NCI-H1048 (cell line): ENCODE measurements at regions not wholly inside any gene's neighbourhood (a gene's known extent, or its start where the extent isn't known, plus 50 kb on each side); places are given as distances from the start of the nearest gene placed in this dataset.
"Not testable (repeated sequence)": the region's sequence is repeated elsewhere in the genome, so short reads cannot be mapped to it uniquely, and the experiment has no call there.

Experiments used
- DNase-seq: peaks from one replicate; lab custom pipeline; 2025; lab: John Stamatoyannopoulos, UW

DNA sequence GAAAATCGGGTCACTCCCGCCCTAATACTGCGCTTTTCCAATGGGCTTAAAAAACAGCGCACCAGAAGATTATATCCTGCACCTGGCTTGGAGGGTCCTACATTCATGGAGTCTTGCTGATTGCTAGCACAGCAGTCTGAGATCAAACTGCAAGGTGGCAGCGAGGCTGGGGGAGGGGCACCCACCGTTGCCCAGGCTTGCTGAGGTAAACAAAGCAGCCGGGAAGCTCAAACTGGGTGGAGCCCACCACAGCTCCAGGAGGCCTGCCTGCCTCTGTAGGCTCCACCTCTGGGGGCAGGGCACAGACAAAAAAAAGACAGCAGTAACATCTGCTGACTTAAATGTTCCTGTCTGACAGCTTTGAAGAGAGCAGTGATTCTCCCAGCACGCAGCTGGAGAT is 150.6 kb upstream of the ANKFN1 start:
- not testable (repeated sequence) for DNase-seq

DNA sequence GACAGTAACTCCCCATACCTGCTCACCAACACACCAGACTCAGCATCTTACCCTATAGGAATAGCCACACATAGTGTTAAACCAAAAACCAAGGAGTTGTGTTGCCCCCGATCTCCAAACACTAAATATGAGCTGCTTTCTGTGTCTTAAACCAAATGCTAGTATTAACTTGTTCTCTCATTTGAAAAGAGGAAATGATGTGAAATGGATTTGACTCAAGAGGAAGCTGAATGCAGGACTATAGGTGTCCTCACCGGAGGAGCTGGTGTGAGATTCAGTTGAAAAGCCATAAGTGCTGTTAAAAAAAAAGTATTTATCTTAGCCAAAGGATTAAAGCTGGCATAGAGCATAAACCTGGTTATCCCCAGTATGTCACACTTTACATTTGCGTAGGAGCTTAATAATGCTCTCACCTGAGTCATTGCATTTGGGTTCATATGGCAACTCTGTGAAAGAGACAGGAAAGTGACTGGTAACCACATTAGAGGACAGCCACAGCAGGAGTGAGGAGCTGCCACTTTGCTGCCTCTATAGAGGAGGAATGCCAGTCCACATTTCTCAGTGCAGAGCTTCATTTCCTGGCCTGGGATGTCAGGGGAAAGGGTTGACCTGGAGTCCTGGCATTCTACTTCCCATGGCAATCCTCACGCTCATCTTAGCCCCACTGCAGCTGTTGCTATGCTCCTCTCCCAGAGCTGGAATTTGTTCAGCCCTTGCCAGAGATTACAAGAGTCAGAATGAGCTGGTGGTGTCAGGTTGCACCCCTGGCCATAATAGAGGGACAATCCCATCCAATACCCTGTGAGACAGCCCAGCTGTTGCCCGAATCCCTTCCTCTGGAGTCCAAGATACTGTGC is 143.3 kb upstream of the ANKFN1 start:
- no peak for DNase-seq

DNA sequence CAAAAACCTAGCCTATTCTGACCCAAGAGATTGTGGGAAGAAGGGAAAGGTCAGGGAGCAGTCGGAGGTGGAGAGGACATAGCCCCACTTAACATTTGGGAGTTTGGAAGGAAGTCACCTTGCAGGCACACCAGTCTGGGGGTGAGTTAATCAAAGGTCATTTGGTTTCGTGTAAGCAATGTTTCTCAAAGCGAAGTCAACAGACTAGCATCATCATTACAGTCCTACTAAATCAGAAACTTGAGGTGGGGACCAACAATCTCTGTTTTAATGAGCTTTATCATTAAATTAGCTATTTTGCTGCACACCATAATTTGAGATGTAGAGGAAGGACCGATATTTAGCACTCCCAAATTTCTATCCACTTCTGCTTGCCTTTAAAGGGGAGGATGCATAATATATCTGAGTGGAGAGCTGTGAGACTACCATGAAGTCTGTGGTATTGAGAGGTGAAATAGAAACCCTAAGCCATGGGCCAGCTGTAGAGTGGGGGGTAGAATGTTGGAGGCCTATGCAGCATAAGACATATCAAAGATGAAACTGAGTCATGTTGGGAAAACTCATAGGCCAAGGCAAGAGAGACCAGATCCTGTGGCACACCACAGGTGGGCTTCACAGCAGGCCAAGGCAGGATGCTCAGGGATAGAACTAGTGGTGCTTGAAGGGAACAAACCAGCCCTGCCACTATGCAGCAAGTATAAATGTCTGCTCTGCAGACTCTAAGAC is 141.7 kb upstream of the ANKFN1 start:
- DNase-seq, result no peak

DNA sequence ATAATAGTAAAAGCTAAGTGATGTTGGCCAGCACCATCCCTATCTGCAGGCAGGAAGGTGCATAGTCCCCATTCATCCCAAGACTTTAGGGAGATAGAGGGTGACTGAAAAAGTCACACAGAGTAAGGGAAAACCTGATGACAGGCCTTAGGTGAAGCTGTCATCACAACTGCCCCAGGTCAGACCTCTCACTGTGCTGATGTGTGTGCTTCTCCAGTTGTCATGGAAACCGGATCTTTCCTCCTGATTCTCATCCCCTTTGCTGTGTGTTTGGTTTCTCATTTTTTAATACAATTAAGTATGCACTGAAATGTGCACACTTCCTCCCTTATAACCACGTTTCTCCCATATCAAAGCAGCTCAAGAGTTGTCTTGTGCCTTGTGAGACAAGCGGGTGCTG is 135.1 kb upstream of the ANKFN1 start:
- no peak for DNase-seq

DNA sequence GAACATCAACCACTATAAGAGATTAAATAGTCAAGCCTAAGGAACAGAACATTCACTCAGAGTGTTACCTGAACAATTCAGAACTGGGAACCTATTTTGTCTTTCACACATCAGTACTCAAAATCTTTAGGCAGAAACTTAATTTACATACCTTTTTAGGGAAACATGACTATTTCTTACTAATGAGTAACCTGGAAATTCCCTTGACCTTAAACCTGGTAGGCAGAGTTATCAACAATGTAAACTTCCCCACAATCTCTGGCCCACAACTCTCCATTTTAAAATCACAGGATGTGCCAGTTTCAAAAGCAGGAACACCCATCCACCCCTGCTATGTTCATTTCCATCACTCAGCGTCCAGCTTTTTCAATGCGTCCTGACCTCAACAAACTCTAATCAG is 132.9 kb upstream of the ANKFN1 start:
- no peak for DNase-seq

DNA sequence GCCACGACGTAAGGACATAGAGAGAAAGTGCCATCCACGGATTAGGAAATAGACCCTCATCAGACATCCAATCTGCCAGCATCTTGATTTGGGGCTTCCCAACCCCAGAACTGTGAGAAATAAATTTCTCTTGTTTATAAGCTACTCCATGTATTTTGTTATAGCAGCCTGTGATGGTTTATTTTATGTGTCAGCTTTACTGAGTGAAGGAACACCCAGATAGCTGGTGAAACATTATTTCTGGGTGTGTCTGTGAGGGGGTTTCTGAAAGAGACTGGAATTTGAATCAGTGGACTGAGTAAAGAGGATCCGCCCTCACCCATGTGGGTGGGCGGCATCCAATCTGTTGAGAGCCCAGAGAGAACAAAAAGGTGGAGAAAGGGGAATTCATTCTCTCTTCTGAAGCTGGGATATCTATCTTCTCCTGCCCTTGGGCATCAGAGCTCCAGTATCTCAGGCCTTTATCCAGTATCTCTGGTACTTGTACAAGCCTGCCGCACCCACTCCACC is 131.5 kb upstream of the ANKFN1 start:
- DNase-seq, result no peak

DNA sequence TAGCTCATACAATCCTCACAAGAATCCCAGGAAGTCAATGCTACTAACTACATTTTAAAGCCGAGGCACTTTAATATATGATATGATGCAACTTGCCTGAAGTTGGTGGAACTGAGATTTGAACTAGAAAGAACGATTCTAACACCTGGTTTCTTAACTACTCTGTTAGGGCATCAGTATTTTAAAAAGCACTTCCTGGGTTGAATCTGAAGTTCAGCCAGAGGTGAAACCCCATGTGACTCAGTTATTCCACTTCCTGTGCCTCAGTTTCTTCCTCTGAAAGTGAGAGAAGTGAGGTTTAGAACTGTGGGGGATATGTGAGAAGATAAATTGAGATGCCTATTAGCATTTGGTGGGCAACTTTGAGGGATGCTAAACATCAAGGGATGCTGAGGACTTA is 129.4 kb upstream of the ANKFN1 start:
- DNase-seq, result no peak

DNA sequence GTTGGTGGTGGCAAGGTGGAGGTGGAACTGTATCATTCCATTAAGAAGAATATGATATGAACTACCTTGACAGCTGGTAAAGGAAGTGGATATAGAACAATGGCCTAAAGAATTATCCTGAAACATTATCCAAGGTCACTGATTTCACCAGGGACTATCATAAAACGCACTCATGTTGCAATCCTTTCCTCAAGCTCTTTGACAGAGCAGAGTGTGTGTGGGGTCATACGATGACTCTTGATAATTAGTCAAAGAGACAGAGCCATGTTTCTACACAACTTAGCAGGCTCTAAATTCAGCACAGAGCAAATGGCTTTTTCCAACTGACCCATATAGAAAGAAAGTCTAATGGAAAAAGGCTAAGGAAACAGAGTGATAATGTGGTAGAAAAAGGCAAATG is 126.4 kb upstream of the ANKFN1 start:
- DNase-seq, result no peak

DNA sequence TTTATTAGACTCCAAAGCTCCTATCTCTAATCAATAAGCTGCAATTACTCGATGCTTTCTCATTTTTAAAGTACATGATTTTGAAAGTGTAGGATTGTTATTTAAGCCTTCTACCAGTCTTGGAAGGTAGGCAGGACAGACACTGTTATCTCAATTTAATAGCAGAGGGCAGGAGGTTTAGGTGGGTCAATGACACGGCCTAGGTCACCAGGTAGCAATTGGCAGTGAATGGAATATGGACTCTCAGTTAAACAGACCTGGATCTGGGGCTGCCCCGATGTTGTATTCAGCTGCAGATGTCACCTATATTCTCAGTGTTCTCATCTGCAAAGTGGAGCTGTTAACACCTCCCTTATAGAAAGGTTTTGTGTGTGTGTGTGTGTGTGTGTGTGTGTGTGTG is 124.4 kb upstream of the ANKFN1 start:
- DNase-seq, result no peak

DNA sequence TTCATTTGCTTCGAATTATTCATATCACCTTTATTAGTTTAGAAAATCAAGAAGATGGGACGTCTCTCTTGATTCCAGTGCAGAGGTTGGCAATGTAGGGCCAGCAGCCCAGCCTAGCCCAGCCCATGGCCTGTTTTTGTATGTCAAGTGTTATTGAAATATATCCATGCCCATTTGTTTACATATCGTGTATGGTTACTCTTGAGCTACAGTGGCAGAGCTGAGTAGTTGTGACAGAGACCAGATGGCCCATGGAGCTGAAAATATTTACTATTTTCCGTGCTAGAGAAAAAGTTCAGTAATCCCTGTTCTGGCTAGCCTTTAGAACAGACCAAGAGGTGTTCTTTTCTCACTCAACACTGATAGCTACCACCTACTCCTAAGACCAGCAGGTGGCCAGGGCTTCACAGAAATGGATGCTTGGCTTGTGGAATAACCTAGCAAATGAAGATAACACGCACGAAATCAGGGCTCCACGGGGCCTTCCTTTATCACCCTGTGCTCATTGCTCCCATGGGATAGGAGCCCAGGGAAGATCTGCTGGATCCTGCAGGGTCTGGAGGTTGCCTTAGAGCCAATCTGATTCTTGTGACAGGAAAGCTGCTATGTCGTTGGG is 123.2 kb upstream of the ANKFN1 start:
- no peak for DNase-seq

DNA sequence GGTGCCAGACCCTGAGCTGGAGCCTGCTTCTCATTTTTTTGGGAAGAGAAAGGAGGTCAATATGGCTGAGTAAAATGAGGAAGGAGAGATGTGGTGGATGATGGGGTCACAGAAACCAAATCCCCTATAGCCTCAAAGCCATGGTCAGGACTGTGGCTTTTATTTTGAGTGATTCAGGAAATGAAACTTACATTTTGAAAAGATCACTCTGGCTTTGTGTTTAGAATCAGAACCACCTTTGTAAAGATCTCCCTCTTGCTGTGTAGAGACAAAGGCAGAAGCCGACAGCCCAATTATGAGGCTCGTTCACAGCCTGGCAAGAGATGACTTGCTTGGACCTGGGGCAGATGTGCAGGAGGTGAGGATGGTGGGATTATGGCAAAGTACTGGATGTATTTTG is 121.6 kb upstream of the ANKFN1 start:
- no peak for DNase-seq

DNA sequence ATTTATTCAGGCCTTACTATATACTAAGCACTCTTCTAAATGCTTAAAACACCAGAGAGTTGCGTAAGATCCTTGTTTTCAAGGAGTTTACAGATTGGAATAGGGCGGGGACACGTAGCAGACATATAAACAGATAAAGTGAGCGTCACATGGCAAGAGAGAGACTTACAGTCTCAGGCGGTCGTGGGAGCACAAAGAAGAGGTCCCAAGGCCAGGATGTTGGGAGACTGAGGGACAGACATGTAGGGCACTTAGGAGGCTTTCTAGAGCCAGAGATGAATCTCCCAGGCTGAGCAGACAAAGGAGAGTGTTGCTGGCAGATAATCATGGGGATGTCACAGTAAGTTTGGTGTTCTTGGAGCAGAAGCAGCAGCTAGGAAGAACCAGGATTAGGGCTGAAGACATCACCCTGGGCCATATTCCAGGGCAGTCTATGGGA is 119.1 kb upstream of the ANKFN1 start:
- no peak for DNase-seq

DNA sequence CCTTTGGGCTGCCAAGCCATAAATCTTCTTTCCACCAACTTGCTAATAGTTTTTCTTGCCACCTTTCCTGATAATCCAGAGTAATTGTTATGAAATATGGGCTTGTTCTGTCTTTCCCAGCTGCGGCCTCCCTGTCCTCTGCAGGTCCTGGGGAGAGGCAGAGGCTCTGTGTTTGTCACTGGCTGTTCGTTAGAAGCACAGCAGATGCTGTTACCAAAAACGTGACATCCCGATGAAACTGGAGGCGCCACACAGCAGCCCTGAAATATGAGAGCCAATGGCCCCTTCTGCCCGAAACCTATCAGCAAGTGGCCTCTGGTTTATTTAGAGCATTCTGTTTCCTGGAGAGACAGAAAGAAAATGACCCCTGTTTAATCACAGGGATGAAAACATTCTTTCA is 115.1 kb upstream of the ANKFN1 start:
- DNase-seq, result no peak

DNA sequence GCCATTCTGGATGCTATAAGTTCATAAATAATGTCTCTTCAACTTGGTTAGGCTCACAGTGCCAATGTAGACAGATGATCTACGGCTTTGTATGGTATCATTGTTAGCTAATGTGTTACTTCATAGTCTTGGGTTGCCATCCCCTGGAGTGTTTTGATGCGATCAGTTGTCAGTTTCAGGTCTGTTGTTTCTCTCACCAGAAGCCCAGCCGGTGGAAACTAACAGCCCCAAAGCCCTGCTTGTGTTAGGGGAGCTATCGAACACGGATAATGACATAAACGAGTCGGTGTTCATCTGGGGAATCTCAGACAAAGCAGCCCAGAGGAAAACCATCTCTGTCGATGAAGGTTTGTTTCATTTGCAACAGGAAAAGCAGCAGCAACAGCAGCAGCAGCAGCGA is 107.4 kb upstream of the ANKFN1 start:
- no peak for DNase-seq

DNA sequence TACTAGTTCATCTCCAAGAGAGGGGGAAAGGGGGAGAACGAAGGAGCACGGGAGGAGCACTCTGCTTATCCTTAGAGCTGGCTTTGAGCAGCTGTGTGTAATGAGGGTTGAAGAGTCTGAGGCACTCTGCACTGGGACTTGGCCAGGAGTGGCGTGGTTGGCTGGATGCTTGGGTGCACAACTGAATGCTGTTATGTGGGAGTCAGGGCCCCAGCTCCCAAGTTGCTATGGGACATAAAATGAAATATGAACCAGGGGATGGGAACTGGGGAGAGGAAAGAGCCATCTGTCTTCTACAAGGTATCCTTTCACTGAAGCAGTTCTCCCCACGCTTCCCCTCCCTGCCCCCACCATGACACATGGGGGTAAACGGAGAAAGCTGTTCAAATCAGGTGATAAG is 105.9 kb upstream of the ANKFN1 start:
- no peak for DNase-seq

DNA sequence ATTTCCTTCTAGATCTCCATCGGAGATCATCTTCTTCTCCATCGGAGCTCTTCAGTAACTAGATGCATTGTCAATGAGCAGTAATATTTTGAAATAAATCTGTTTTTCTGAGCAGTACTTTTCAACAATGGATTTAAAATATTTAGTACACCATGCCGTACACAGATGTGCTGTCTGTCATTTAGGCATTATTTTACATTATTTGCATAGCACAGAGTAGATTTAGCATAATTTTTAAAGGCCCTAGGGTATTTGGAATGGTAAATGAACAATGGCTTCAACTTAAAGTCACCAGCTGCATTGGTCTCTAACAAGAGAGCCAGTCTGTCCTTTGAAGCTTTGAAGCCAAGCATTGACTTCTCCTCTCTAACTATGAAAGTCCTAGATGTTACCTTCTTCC is 95.4 kb upstream of the ANKFN1 start:
- DNase-seq, result no peak

DNA sequence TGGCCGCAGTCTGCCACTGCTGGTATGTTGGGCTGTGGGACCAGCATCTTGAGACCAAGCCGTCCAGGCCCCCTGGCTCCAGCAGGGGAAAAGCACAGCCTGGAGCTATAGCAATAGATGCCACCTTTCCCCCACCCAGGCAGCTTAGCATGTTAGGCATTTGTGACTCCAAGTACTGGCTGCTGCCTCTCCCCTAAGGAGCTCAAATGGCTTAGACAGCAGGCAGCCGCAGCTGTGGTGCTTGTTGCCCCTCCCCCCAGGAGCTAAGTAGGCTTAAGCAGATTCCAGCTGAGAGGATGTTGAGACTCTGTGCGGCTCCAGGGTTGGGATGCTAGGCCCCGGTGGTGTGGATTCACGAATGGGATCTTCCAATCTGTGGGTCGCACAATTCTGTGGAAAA is 88.8 kb upstream of the ANKFN1 start:
- no peak for DNase-seq

DNA sequence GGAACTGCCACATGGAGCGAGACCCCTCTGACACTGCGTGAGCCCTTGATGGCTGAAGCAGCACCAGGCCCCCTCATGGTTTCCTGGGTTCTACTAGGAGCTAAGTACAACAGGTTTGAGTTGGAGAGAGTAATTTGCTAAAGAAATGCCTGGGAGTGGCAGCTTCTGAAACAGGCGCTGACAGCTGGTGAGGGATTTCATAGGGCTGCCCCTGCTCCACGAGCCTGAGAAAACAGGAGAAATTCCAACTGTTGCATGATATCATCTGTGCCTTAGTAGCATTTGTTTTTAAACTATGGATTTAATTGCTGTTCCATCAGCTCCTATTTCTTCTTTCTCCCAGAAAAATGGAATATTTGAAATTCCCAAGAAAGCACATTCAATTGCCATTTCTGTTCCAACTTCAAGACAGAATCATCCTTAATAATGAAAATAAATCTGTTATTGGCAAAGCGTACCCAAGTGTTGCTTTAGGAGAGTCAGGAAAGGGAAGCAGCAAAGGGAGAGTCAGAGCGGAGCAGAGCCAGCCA is 78.8 kb upstream of the ANKFN1 start:
- no peak for DNase-seq

DNA sequence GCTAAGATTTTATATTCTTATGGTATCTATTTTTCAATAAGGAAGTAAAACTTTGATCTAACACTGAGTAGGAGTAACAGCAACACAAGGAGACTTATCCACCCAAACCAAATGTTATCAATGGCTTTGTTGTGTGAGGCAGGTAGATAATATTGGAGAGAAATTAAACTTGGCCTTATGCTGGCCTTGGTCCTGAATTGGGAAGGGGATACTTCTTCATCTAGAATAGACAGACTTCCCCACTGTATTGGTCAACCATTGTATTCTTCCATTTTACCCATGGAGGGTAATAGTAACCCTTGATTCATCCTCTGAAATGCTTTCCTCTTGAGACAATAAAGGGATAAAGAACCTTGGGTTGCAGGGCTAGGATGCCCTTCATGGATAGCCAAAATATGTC is 76.3 kb upstream of the ANKFN1 start:
- no peak for DNase-seq

DNA sequence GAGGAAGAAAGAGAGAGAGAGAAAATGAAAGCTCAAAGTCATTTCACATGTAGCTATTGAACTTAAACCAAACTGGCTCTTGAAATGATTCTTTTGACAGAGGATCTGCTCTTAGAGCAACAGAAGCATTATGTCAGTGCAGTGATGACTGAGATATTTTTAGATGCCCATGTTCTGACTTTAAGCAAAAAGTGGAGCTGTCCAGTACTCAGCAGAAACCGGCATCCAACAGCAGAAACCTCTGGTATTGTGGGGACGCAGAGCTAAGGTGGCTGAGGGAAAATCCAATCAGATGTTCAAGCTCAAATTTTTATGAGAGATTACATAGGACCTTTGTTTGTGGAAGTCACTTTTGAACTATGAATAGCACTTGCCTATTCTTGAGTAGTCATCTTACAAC is 69.8 kb upstream of the ANKFN1 start:
- DNase-seq, result no peak

DNA sequence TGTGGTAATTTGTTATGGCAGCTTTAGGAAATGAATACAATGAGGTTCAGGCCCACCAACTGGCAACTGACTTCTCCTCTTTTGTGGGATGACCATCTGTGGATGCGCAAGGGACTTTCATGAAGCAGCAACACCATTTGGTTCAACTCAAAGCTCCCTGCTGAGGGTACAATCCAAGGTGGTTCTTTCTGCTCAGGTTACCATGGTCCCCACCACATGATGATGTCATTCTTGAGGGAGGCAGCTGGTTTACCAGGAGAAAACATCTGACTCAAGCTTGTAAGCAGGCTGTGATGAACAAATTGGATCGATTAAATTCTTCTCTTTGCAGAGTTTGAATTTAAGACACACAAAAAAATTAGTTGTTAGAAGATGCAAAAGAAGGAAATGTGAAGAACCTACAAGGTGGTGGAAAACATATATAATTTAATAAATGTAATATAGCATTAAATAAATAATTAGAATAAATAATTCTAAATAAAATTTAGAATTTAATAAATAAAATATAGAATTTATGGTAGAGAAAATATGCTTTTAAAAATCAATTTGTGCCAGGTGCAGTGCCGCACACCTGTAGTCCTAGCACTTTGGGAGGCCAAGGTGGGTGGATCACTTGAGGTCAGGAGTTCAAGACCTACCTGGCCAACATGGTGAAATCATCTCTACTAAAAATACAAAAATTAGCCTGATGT is 67.6 kb upstream of the ANKFN1 start:
- DNase-seq, result no peak

DNA sequence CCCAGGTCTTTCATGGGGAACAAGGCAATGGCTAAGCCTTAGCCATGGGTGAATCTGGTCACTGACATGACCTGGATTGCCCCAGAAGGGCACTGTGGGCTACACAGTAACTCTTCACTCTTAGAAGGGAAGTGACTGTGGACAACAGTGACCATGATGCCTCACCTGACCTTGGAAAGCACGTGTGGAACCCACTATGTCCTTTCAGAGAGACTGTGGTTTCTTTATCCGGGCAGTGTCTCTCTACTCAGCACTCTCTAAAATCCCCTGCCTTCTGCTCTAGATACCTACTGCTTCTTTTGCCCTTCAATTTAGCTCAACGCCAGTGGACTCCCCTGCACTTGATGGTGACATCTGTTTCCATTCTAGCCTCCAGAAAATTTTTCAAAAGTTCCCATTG is 66.1 kb upstream of the ANKFN1 start:
- no peak for DNase-seq
